ENCODE measurements at regions not wholly inside any gene's neighbourhood (a gene's known extent, or its start where the extent isn't known, plus 50 kb on each side); places are given as distances from the start of the nearest gene placed in this dataset.

GRCh38 chr2:45128580-45128997 lies 119.3 kb upstream of the SIX2 start:
- TF ChIP-seq, protein P1, sequence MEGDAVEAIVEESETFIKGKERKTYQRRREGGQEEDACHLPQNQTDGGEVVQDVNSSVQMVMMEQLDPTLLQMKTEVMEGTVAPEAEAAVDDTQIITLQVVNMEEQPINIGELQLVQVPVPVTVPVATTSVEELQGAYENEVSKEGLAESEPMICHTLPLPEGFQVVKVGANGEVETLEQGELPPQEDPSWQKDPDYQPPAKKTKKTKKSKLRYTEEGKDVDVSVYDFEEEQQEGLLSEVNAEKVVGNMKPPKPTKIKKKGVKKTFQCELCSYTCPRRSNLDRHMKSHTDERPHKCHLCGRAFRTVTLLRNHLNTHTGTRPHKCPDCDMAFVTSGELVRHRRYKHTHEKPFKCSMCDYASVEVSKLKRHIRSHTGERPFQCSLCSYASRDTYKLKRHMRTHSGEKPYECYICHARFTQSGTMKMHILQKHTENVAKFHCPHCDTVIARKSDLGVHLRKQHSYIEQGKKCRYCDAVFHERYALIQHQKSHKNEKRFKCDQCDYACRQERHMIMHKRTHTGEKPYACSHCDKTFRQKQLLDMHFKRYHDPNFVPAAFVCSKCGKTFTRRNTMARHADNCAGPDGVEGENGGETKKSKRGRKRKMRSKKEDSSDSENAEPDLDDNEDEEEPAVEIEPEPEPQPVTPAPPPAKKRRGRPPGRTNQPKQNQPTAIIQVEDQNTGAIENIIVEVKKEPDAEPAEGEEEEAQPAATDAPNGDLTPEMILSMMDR (IDR thresholded peaks at IDR 0.05): no peak
- TF ChIP-seq EP300 (IDR thresholded peaks at IDR 0.05) (no peak), POLR2A (IDR thresholded peaks at IDR 0.05) (no peak)

All from ovary (tissue), 3 donors.